ENCODE measurements at regions not wholly inside any gene's neighbourhood (a gene's known extent, or its start where the extent isn't known, plus 50 kb on each side); places are given as distances from the start of the nearest gene placed in this dataset.

- ChIA-PET POLR2A (interaction anchor here (0.7 kb wide), 1 partner anchor 166 kb away, joined by 7 read pairs; no protein-coding TSS in a partner anchor), RAD21 (ENCODE audit: low non-redundant PET in 1 of 2, low total read pairs in 2 of 2, uncharacterized antibody in 2 of 2, unreplicated experiment in 2 of 2) (no interaction called here), CTCF (no interaction called here)
- Histone ChIP-seq H2AFZ (ENCODE audit: low read depth, low read length, poor library complexity, severe bottlenecking) (no peak overlapping the region), H3K9me3 (ENCODE audit: control insufficient read depth in 1 of 2, insufficient read depth in 1 of 2, low read depth in 1 of 2, low read length in 2 of 2) (no peaks in the 10 kb centered on the region), H3K9ac (ENCODE audit: low read length) (no peak overlapping the region), H3K9me2 (ENCODE audit: insufficient read depth) (no peaks in the 10 kb centered on the region), H3K4me2 (ENCODE audit: low read length) (no peak overlapping the region), H3K27me3 (ENCODE audit: insufficient read depth, low read length) (no peaks in the 10 kb centered on the region), H4K20me1 (ENCODE audit: insufficient read depth) (no peaks in the 10 kb centered on the region), H3K4me1 (ENCODE audit: control insufficient read depth in 1 of 2, insufficient read depth in 2 of 2, low read length in 2 of 2) (no peaks in the 10 kb centered on the region), H3K79me2 (ENCODE audit: insufficient read depth, low read length) (no peaks in the 10 kb centered on the region), H3K27ac (ENCODE audit: low read depth, low read length) (no peak overlapping the region), H3K36me3 (ENCODE audit: control insufficient read depth in 1 of 2, insufficient read depth in 2 of 2, low read length in 2 of 2) (no peaks in the 10 kb centered on the region), H3K4me3 (replicated peaks in 1 of 2; ENCODE audit: low read depth in 1 of 2, low read length in 2 of 2) (no peak overlapping the region)
- no TSS peak for BruUV-seq (replicated peaks)
- TF ChIP-seq POLR2A (IDR thresholded peaks at IDR 0.05; ENCODE audit: borderline replicate concordance, extremely low read depth, insufficient read depth, insufficient read length) (no peak), SP1 (IDR thresholded peaks at IDR 0.05; ENCODE audit: low read depth) (no peak), FOSL1 (IDR thresholded peaks at IDR 0.05; ENCODE audit: low read depth) (no peak), MAX (IDR thresholded peaks at IDR 0.05) (no peak), CEBPB (IDR thresholded peaks at IDR 0.05; ENCODE audit: low read depth) (no peak)
- intact Hi-C loops (cut with micrococcal nuclease) = no loop called here
- DNase-seq (ENCODE audit: low read depth, low spot score) (no peak), ATAC-seq (no peak)
These were observed 315.2 kb downstream of the BLID start for GRCh38 chr11:121800731-121801393.

- no peaks in the 10 kb centered on the region for H3K27me3 ChIP-seq (ENCODE audit: insufficient read depth, low read length)
- H3K4me1 ChIP-seq (ENCODE audit: control insufficient read depth in 1 of 2, insufficient read depth in 2 of 2, low read length in 2 of 2) = no peaks in the 10 kb centered on the region
- ATAC-seq = no peak
- H3K79me2 ChIP-seq (ENCODE audit: insufficient read depth, low read length) = no peaks in the 10 kb centered on the region
- no peak overlapping the region for H3K4me3 ChIP-seq (replicated peaks in 1 of 2; ENCODE audit: low read depth in 1 of 2, low read length in 2 of 2)
- H3K9me2 ChIP-seq (ENCODE audit: insufficient read depth) = no peaks in the 10 kb centered on the region
- intact Hi-C loops (cut with micrococcal nuclease) = no loop called here
- H3K9ac ChIP-seq (ENCODE audit: low read length) = no peak overlapping the region
- no peaks in the 10 kb centered on the region for H4K20me1 ChIP-seq (ENCODE audit: insufficient read depth)
- ChIA-PET RAD21 (ENCODE audit: low non-redundant PET in 1 of 2, low total read pairs in 2 of 2, uncharacterized antibody in 2 of 2, unreplicated experiment in 2 of 2) (no interaction called here), CTCF (no interaction called here), POLR2A (no interaction called here)
- no peak overlapping the region for H2AFZ ChIP-seq (ENCODE audit: low read depth, low read length, poor library complexity, severe bottlenecking)
- H3K9me3 ChIP-seq (ENCODE audit: control insufficient read depth in 1 of 2, insufficient read depth in 1 of 2, low read depth in 1 of 2, low read length in 2 of 2) = no peaks in the 10 kb centered on the region
- no peak overlapping the region for H3K4me2 ChIP-seq (ENCODE audit: low read length)
- H3K36me3 ChIP-seq (ENCODE audit: control insufficient read depth in 1 of 2, insufficient read depth in 2 of 2, low read length in 2 of 2) = no peaks in the 10 kb centered on the region
- H3K27ac ChIP-seq (ENCODE audit: low read depth, low read length) = no peak overlapping the region
- TF ChIP-seq MAX (IDR thresholded peaks at IDR 0.05) (no peak), RAD21 (IDR thresholded peaks at IDR 0.05; ENCODE audit: low read depth) (no peak), POLR2AphosphoS5 (IDR thresholded peaks at IDR 0.05; ENCODE audit: low read depth, low read length) (no peak), REST (IDR thresholded peaks at IDR 0.05; ENCODE audit: low read depth) (no peak), YY1 (IDR thresholded peaks at IDR 0.05; ENCODE audit: extremely low read depth, insufficient replicate concordance, low read depth, low read length) (no peak), EGR1 (IDR thresholded peaks at IDR 0.05; ENCODE audit: low read depth) (no peak), EZH2phosphoT487 (IDR thresholded peaks at IDR 0.05; ENCODE audit: borderline replicate concordance) (no peak), JUND (IDR thresholded peaks at IDR 0.05) (no peak), CEBPB (IDR thresholded peaks at IDR 0.05; ENCODE audit: low read depth) (no peak), ELF1 (IDR thresholded peaks at IDR 0.05; ENCODE audit: borderline replicate concordance, low read depth) (no peak), EZH2 (IDR thresholded peaks at IDR 0.05) (no peak), ZNF274 (IDR thresholded peaks at IDR 0.05; ENCODE audit: low read depth, low read length) (no peak), SIN3A (IDR thresholded peaks at IDR 0.05; ENCODE audit: low read depth) (no peak), SRF (IDR thresholded peaks at IDR 0.05; ENCODE audit: low read depth) (no peak)
- DNase-seq (ENCODE audit: low read depth, low spot score) = no peak
- no TSS peak for BruUV-seq (replicated peaks)
These were observed 315.8 kb downstream of the BLID start for GRCh38 chr11:121800240-121800639.

All from HCT116 (cell line).